ENCODE measurements at regions not wholly inside any gene's neighbourhood (a gene's known extent, or its start where the extent isn't known, plus 50 kb on each side); places are given as distances from the start of the nearest gene placed in this dataset.

- no peaks in the 10 kb centered on the region for H3K36me3 ChIP-seq
- H3K27me3 ChIP-seq (ENCODE audit: insufficient read depth, low read depth, severe bottlenecking) = no peaks in the 10 kb centered on the region
- no peaks in the 10 kb centered on the region for H3K9me3 ChIP-seq (ENCODE audit: severe bottlenecking)
- H3K4me3 ChIP-seq (ENCODE audit: low read depth, low read length) = no peak overlapping the region
- H3K27ac ChIP-seq = peak overlapping the region; percentile 27
- TF ChIP-seq, protein P1, sequence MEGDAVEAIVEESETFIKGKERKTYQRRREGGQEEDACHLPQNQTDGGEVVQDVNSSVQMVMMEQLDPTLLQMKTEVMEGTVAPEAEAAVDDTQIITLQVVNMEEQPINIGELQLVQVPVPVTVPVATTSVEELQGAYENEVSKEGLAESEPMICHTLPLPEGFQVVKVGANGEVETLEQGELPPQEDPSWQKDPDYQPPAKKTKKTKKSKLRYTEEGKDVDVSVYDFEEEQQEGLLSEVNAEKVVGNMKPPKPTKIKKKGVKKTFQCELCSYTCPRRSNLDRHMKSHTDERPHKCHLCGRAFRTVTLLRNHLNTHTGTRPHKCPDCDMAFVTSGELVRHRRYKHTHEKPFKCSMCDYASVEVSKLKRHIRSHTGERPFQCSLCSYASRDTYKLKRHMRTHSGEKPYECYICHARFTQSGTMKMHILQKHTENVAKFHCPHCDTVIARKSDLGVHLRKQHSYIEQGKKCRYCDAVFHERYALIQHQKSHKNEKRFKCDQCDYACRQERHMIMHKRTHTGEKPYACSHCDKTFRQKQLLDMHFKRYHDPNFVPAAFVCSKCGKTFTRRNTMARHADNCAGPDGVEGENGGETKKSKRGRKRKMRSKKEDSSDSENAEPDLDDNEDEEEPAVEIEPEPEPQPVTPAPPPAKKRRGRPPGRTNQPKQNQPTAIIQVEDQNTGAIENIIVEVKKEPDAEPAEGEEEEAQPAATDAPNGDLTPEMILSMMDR (IDR thresholded peaks at IDR 0.05; ENCODE audit: low read depth, low read length) = no peak
- DNase-seq = peak; percentile 82
Measured at GRCh38 chr9:115522912-115523311, 405.0 kb upstream of the TNC start.

DNA sequence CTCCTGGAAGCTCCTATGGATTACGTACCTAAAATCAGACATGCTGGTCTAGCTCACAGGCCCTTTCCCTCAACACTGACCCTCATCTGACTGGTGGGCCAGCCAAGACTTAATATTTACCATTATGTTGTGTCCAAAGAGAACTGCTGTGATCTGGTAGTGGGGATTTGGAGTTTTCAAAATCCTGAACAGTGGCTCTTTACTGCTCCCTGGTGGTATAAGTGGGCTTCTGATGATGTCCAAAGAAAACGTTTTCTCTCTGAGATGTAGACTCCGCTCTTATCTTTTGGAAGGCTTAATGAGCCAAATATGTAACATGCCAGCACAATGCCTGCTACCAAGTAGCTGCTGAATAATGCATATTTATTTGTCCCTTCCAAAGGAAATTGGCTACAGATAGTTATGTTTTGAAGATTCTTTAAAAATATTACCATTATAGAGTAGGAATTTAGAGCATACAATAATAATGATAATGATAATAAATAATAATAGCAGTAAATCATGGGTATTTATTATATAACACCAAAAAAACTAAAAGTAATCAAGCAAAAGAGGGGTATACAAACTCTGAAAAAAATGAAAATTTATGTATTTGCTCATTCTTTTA lies 406.6 kb upstream of the TNC start:
- H3K4me3 ChIP-seq (ENCODE audit: low read depth, low read length) = no peak overlapping the region
- no peaks in the 10 kb centered on the region for H3K9me3 ChIP-seq (ENCODE audit: severe bottlenecking)
- no peaks in the 10 kb centered on the region for H3K27me3 ChIP-seq (ENCODE audit: insufficient read depth, low read depth, severe bottlenecking)
- no peaks in the 10 kb centered on the region for H3K36me3 ChIP-seq
- TF ChIP-seq, protein P1 (IDR thresholded peaks at IDR 0.05; ENCODE audit: low read depth, low read length) = peak; percentile 74
- no peak overlapping the region for H3K27ac ChIP-seq
- DNase-seq = peak; percentile 62

- Histone ChIP-seq H3K36me3 (no peaks in the 10 kb centered on the region), H3K9me3 (ENCODE audit: severe bottlenecking) (no peaks in the 10 kb centered on the region), H3K4me3 (ENCODE audit: low read depth, low read length) (no peak overlapping the region), H3K27ac (no peak overlapping the region), H3K27me3 (ENCODE audit: insufficient read depth, low read depth, severe bottlenecking) (no peaks in the 10 kb centered on the region)
- no peak for DNase-seq
- TF ChIP-seq, protein P1 (IDR thresholded peaks at IDR 0.05; ENCODE audit: low read depth, low read length) = no peak
Measured at GRCh38 chr9:115525111-115526058, 407.4 kb upstream of the TNC start.

- TF ChIP-seq, protein P1 (IDR thresholded peaks at IDR 0.05; ENCODE audit: low read depth, low read length) = no peak
- no peaks in the 10 kb centered on the region for H3K9me3 ChIP-seq (ENCODE audit: severe bottlenecking)
- H3K27ac ChIP-seq = no peak overlapping the region
- H3K4me3 ChIP-seq (ENCODE audit: low read depth, low read length) = no peak overlapping the region
- no peak for DNase-seq
- H3K36me3 ChIP-seq = no peaks in the 10 kb centered on the region
- no peaks in the 10 kb centered on the region for H3K27me3 ChIP-seq (ENCODE audit: insufficient read depth, low read depth, severe bottlenecking)
Measured at GRCh38 chr9:115531410-115532125, 413.6 kb upstream of the TNC start.

- no peaks in the 10 kb centered on the region for H3K36me3 ChIP-seq
- H3K27ac ChIP-seq = no peak overlapping the region
- no peaks in the 10 kb centered on the region for H3K27me3 ChIP-seq (ENCODE audit: insufficient read depth, low read depth, severe bottlenecking)
- H3K4me3 ChIP-seq (ENCODE audit: low read depth, low read length) = no peak overlapping the region
- H3K9me3 ChIP-seq (ENCODE audit: severe bottlenecking) = no peaks in the 10 kb centered on the region
- TF ChIP-seq, protein P1 (IDR thresholded peaks at IDR 0.05; ENCODE audit: low read depth, low read length) = no peak
- no peak for DNase-seq
Measured at GRCh38 chr9:115533511-115533910, 415.6 kb upstream of the TNC start.

All from WERI-Rb-1 (cell line).